ENCODE measurements at regions not wholly inside any gene's neighbourhood (a gene's known extent, or its start where the extent isn't known, plus 50 kb on each side); places are given as distances from the start of the nearest gene placed in this dataset.

DNA sequence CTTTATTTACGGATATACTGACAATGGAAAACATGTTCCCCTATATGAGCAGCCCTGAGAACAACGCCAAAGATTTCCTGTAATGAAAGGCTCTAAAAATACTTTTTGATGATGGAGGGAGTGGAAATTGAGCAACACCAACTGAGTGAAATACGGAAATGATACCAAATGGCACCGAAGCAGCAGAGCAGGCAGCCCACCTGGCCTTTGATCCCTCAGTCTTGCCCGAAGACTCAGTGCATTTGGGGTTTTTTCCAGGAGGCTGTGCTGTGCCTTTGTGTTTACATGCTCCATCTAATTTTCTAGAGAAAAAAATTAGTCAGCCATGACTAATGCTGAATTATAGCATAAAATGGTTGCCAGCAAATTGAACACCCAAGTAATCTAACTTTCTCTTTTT is 169.9 kb upstream of the RBPJ start:
- no peak overlapping the region for H4K91ac ChIP-seq (ENCODE audit: low read depth, low read length)
- H2AK5ac ChIP-seq (ENCODE audit: low read length): no peak overlapping the region
- DNase-seq: peak in 1 of 2 donors; percentile 51
- no peaks in the 10 kb centered on the region for H3K27me3 ChIP-seq (ENCODE audit: insufficient read depth, low read length)
- H2BK12ac ChIP-seq (ENCODE audit: low read length): no peak overlapping the region
- H3K4me2 ChIP-seq (ENCODE audit: low read length): no peak overlapping the region
- H2AFZ ChIP-seq (ENCODE audit: insufficient read depth, low read length, poor library complexity): no peak overlapping the region
- peaks cover 0 to 2% of the 10 kb centered on the region in 2 experiments for H3K4me1 ChIP-seq (ENCODE audit: control insufficient read depth in 1 of 2, insufficient read depth in 2 of 2, low read length in 2 of 2)
- no peak overlapping the region for H3K27ac ChIP-seq (ENCODE audit: low read depth, low read length)
- H3K4me3 ChIP-seq (ENCODE audit: low read depth, low read length): no peak overlapping the region
- H4K12ac ChIP-seq (ENCODE audit: low read depth, low read length): no peak overlapping the region
- H3K18ac ChIP-seq (ENCODE audit: low read length): no peak overlapping the region
- no peak overlapping the region for H3K14ac ChIP-seq (ENCODE audit: low read length)
- no peaks in the 10 kb centered on the region for H3K79me2 ChIP-seq (ENCODE audit: control insufficient read depth, insufficient read depth, low read length, poor library complexity)
- WGBS (ENCODE audit: extremely low coverage, insufficient coverage, insufficient read length): no CpG with 5 or more reads among the region's 5 CpGs
- H3K9me3 ChIP-seq (ENCODE audit: insufficient read depth, low read depth, low read length): no peaks in the 10 kb centered on the region
- H3K23ac ChIP-seq (ENCODE audit: low read length): no peak overlapping the region
- no peaks in the 10 kb centered on the region for H3K36me3 ChIP-seq (ENCODE audit: control insufficient read depth in 1 of 2, insufficient read depth in 2 of 2, low read length in 2 of 2)
- H3K9ac ChIP-seq (ENCODE audit: low read length): no peak overlapping the region
- H3K4ac ChIP-seq (ENCODE audit: low read depth, low read length): no peak overlapping the region
- H3K79me1 ChIP-seq (ENCODE audit: low read length): no peaks in the 10 kb centered on the region
- H2BK5ac ChIP-seq (ENCODE audit: low read depth, low read length, poor library complexity): no peak overlapping the region
- H4K8ac ChIP-seq (ENCODE audit: low read depth, low read length): no peak overlapping the region
- no peak overlapping the region for H2BK120ac ChIP-seq (ENCODE audit: insufficient read depth, low read length, poor library complexity)

DNA sequence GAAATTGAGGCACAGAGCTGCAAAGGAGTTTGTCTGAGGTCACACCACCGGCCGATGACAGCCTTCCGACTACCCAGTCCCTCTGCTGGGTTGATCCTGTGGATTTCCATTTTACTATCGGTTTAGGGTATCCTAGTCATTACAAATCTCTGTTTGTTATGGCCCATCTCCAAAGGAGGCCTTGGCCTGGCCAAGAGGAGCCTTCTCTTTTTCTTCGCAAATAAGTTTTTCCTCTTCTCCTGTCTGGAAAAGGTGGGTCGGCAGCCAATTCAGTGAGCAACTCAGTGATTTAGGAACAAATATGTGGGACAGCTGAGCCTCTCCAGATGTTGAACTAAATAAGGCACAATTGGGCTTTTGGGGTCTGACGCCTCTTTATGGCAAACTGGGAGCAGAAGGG is 169.2 kb upstream of the RBPJ start:
- no peak overlapping the region for H2AFZ ChIP-seq (ENCODE audit: insufficient read depth, low read length, poor library complexity)
- H4K8ac ChIP-seq (ENCODE audit: low read depth, low read length): no peak overlapping the region
- H3K9me3 ChIP-seq (ENCODE audit: insufficient read depth, low read depth, low read length): no peaks in the 10 kb centered on the region
- H4K91ac ChIP-seq (ENCODE audit: low read depth, low read length): no peak overlapping the region
- H3K23ac ChIP-seq (ENCODE audit: low read length): no peak overlapping the region
- no peak overlapping the region for H3K4me3 ChIP-seq (ENCODE audit: low read depth, low read length)
- no peak overlapping the region for H2AK5ac ChIP-seq (ENCODE audit: low read length)
- no peak overlapping the region for H2BK120ac ChIP-seq (ENCODE audit: insufficient read depth, low read length, poor library complexity)
- no peaks in the 10 kb centered on the region for H3K79me2 ChIP-seq (ENCODE audit: control insufficient read depth, insufficient read depth, low read length, poor library complexity)
- peaks cover 0 to 2% of the 10 kb centered on the region in 2 experiments for H3K4me1 ChIP-seq (ENCODE audit: control insufficient read depth in 1 of 2, insufficient read depth in 2 of 2, low read length in 2 of 2)
- H3K79me1 ChIP-seq (ENCODE audit: low read length): no peaks in the 10 kb centered on the region
- no peaks in the 10 kb centered on the region for H3K36me3 ChIP-seq (ENCODE audit: control insufficient read depth in 1 of 2, insufficient read depth in 2 of 2, low read length in 2 of 2)
- H3K27ac ChIP-seq (ENCODE audit: low read depth, low read length): no peak overlapping the region
- WGBS (ENCODE audit: extremely low coverage, insufficient coverage, insufficient read length): no CpG with 5 or more reads among the region's 7 CpGs
- H3K18ac ChIP-seq (ENCODE audit: low read length): no peak overlapping the region
- H4K12ac ChIP-seq (ENCODE audit: low read depth, low read length): no peak overlapping the region
- no peak overlapping the region for H2BK5ac ChIP-seq (ENCODE audit: low read depth, low read length, poor library complexity)
- DNase-seq: no peak
- H3K4ac ChIP-seq (ENCODE audit: low read depth, low read length): no peak overlapping the region
- no peak overlapping the region for H3K14ac ChIP-seq (ENCODE audit: low read length)
- H3K27me3 ChIP-seq (ENCODE audit: insufficient read depth, low read length): no peaks in the 10 kb centered on the region
- no peak overlapping the region for H3K4me2 ChIP-seq (ENCODE audit: low read length)
- H2BK12ac ChIP-seq (ENCODE audit: low read length): no peak overlapping the region
- H3K9ac ChIP-seq (ENCODE audit: low read length): no peak overlapping the region

DNA sequence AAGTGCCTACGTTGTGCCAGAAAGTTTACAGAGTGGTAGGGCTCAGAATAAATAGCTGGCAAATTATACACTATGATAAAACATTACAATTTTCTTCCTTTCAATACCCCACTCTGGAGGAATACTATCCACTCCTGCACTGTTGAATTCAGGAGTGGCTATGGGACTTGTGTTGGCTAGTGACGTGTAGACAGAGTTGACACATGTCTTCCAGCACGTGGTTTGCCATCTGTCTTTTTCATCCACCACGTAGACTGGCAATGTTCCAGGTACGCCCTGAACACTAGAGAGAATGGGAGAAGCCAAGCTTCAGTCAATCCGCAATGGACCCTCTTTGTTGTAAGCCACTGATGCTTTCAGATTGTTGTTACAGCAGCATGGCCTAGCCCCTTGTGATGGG is 168.8 kb upstream of the RBPJ start:
- no peaks in the 10 kb centered on the region for H3K9me3 ChIP-seq (ENCODE audit: insufficient read depth, low read depth, low read length)
- no peaks in the 10 kb centered on the region for H3K27me3 ChIP-seq (ENCODE audit: insufficient read depth, low read length)
- no peak overlapping the region for H2BK12ac ChIP-seq (ENCODE audit: low read length)
- H2BK5ac ChIP-seq (ENCODE audit: low read depth, low read length, poor library complexity): no peak overlapping the region
- H3K79me1 ChIP-seq (ENCODE audit: low read length): no peaks in the 10 kb centered on the region
- no peak overlapping the region for H3K9ac ChIP-seq (ENCODE audit: low read length)
- no peaks in the 10 kb centered on the region for H3K79me2 ChIP-seq (ENCODE audit: control insufficient read depth, insufficient read depth, low read length, poor library complexity)
- H2BK120ac ChIP-seq (ENCODE audit: insufficient read depth, low read length, poor library complexity): no peak overlapping the region
- H3K36me3 ChIP-seq (ENCODE audit: control insufficient read depth in 1 of 2, insufficient read depth in 2 of 2, low read length in 2 of 2): no peaks in the 10 kb centered on the region
- no peak overlapping the region for H3K18ac ChIP-seq (ENCODE audit: low read length)
- no peak overlapping the region for H2AK5ac ChIP-seq (ENCODE audit: low read length)
- H4K8ac ChIP-seq (ENCODE audit: low read depth, low read length): no peak overlapping the region
- H3K27ac ChIP-seq (ENCODE audit: low read depth, low read length): no peak overlapping the region
- no peak overlapping the region for H4K12ac ChIP-seq (ENCODE audit: low read depth, low read length)
- no peak overlapping the region for H3K14ac ChIP-seq (ENCODE audit: low read length)
- H3K23ac ChIP-seq (ENCODE audit: low read length): no peak overlapping the region
- H4K91ac ChIP-seq (ENCODE audit: low read depth, low read length): no peak overlapping the region
- DNase-seq: no peak
- no peak overlapping the region for H3K4ac ChIP-seq (ENCODE audit: low read depth, low read length)
- no peak overlapping the region for H2AFZ ChIP-seq (ENCODE audit: insufficient read depth, low read length, poor library complexity)
- no CpG with 5 or more reads among the region's 6 CpGs for WGBS (ENCODE audit: extremely low coverage, insufficient coverage, insufficient read length)
- peaks cover 0 to 2% of the 10 kb centered on the region in 2 experiments for H3K4me1 ChIP-seq (ENCODE audit: control insufficient read depth in 1 of 2, insufficient read depth in 2 of 2, low read length in 2 of 2)
- H3K4me2 ChIP-seq (ENCODE audit: low read length): no peak overlapping the region
- H3K4me3 ChIP-seq (ENCODE audit: low read depth, low read length): no peak overlapping the region

DNA sequence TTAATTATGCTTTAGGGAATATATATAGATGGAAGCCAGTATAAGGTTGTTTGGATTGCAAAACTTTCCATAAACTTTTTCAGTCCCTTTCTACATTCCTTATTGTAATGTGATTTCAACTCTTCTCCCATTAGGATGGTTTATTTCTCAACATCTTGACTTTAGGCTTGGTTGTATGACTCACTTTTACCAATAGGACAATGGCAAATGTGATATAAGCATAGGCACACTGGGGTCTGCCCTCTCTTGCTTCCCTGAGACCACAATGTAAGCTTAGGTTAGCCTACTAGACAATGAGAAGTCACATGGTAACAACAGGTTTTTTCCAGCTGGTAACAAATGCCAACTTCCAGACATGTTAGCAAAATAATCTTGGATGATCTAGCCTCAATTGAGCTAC is 163.3 kb upstream of the RBPJ start:
- Histone ChIP-seq H4K91ac (ENCODE audit: low read depth, low read length) (no peak overlapping the region), H3K36me3 (ENCODE audit: control insufficient read depth in 1 of 2, insufficient read depth in 2 of 2, low read length in 2 of 2) (no peaks in the 10 kb centered on the region), H2AFZ (ENCODE audit: insufficient read depth, low read length, poor library complexity) (no peak overlapping the region), H4K8ac (ENCODE audit: low read depth, low read length) (no peak overlapping the region), H4K12ac (ENCODE audit: low read depth, low read length) (no peak overlapping the region), H3K4me3 (ENCODE audit: low read depth, low read length) (no peak overlapping the region), H3K9me3 (ENCODE audit: insufficient read depth, low read depth, low read length) (no peaks in the 10 kb centered on the region), H3K27me3 (ENCODE audit: insufficient read depth, low read length) (no peaks in the 10 kb centered on the region), H3K4me2 (ENCODE audit: low read length) (no peak overlapping the region), H2BK12ac (ENCODE audit: low read length) (no peak overlapping the region), H3K27ac (ENCODE audit: low read depth, low read length) (no peak overlapping the region), H3K14ac (ENCODE audit: low read length) (no peak overlapping the region), H3K79me2 (ENCODE audit: control insufficient read depth, insufficient read depth, low read length, poor library complexity) (no peaks in the 10 kb centered on the region), H3K23ac (ENCODE audit: low read length) (peak overlapping the region; percentile 86), H3K9ac (ENCODE audit: low read length) (no peak overlapping the region), H2BK120ac (ENCODE audit: insufficient read depth, low read length, poor library complexity) (no peak overlapping the region), H3K18ac (ENCODE audit: low read length) (no peak overlapping the region), H3K4ac (ENCODE audit: low read depth, low read length) (no peak overlapping the region), H2BK5ac (ENCODE audit: low read depth, low read length, poor library complexity) (no peak overlapping the region), H3K79me1 (ENCODE audit: low read length) (no peaks in the 10 kb centered on the region), H3K4me1 (ENCODE audit: control insufficient read depth in 1 of 2, insufficient read depth in 2 of 2, low read length in 2 of 2) (no peaks in the 10 kb centered on the region), H2AK5ac (ENCODE audit: low read length) (no peak overlapping the region)
- no peak for DNase-seq
